Neutrophil (primary cell): ENCODE measurements at regions not wholly inside any gene's neighbourhood (a gene's known extent, or its start where the extent isn't known, plus 50 kb on each side); places are given as distances from the start of the nearest gene placed in this dataset.

Source experiments
- H3K27ac ChIP-seq: fragments of 200-600 bp; sonication (generic); 2 replicates; pipeline ENCODE4 v1.5.1; 2016; ENCODE audit warnings: mild to moderate bottlenecking, moderate library complexity
- H3K27me3 ChIP-seq: fragments of 200-600 bp; sonication (generic); 2 replicates; pipeline ENCODE4 v1.6.0; 2016; ENCODE audit warnings: mild to moderate bottlenecking
- H3K36me3 ChIP-seq: fragments of 200-600 bp; sonication (generic); 2 replicates; pipeline ENCODE4 v1.5.1; 2017
- H3K4me1 ChIP-seq, 2 experiments: fragments of 200-600 bp in 1 of 2; sonication (generic) in 1 of 2; 1 replicate in 1 of 2; 2 replicates in 1 of 2; pipeline versions ENCODE4 v1.5.1 to v1.6.1; 2013 to 2016; ENCODE audit warnings: low read depth in 1 of 2, low read length in 1 of 2, mild to moderate bottlenecking in 1 of 2, moderate library complexity in 1 of 2; ENCODE audit not compliant: control insufficient read depth in 1 of 2, insufficient read depth in 1 of 2
- H3K4me3 ChIP-seq, 2 experiments: fragments of 200-600 bp in 1 of 2; sonication (generic) in 1 of 2; 1 replicate in 1 of 2; 2 replicates in 1 of 2; pipeline ENCODE4 v1.5.1; 2013 to 2016; ENCODE audit warnings: low read depth in 1 of 2, low read length in 1 of 2, mild to moderate bottlenecking in 1 of 2, moderate library complexity in 1 of 2
- H3K9me3 ChIP-seq: fragments of 200-600 bp; sonication (generic); 2 replicates; pipeline ENCODE4 v1.5.1; 2016
- TF ChIP-seq, protein P1 (sequence below): fragments of 200-600 bp; sonication (generic); IDR thresholded peaks from 2 replicates; pipeline ENCODE4 v1.5.1; 2016; ENCODE audit warnings: antibody characterized with exemption

GRCh38 chr2:3102081-3102921 lies 275.3 kb downstream of the EIPR1 start:
- Histone ChIP-seq H3K27ac (no peak overlapping the region), H3K4me3 (no peak overlapping the region), H3K27me3 (peaks cover 54% of the 10 kb centered on the region), H3K9me3 (no peaks in the 10 kb centered on the region), H3K4me1 (peaks cover 9 to 18% of the 10 kb centered on the region in 2 experiments), H3K36me3 (no peaks in the 10 kb centered on the region)
- TF ChIP-seq, protein P1, sequence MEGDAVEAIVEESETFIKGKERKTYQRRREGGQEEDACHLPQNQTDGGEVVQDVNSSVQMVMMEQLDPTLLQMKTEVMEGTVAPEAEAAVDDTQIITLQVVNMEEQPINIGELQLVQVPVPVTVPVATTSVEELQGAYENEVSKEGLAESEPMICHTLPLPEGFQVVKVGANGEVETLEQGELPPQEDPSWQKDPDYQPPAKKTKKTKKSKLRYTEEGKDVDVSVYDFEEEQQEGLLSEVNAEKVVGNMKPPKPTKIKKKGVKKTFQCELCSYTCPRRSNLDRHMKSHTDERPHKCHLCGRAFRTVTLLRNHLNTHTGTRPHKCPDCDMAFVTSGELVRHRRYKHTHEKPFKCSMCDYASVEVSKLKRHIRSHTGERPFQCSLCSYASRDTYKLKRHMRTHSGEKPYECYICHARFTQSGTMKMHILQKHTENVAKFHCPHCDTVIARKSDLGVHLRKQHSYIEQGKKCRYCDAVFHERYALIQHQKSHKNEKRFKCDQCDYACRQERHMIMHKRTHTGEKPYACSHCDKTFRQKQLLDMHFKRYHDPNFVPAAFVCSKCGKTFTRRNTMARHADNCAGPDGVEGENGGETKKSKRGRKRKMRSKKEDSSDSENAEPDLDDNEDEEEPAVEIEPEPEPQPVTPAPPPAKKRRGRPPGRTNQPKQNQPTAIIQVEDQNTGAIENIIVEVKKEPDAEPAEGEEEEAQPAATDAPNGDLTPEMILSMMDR = no peak

DNA sequence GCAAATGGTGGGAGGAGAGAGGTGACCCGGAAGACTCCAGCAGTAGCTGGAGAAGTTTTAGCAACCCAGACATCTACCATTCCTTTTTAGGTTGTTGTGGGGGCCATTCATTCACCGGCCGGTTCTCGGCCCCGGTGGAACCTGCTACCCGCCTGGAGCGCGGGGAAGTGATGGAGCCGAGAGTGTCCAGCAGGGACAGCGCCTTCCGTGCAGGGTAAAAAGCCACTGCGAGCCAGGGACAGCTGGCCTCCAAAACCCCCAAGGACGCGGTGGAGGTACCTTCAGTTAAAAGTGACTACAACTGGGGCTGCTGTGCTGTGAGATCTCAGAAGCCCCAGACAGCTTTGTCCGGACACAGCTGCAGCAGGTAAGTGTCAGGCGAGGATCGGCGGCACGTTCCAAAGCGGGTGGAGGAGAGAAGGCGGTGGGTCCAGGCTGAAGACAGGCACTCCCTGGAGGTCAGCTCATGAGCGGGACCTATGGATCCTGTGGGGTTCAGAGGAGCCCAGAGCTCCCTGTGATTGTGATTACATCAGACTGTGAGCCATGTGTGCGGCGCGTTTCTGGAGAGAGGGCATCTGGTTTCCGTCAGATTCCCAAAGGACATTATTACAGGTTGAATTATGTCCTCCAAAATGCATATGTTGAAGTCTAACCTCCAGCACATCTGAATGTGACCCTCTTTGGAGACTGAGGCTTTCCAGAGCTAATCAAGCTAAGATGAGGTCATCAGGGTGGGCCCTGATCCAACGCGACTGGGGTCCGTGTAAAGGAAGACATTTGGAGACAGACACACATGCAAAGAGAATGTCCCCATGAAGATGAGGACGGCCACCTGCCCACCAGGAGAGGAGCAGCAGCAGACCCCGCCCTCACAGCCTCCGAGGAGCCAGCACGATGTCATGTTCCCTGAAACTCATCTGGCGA lies 276.3 kb downstream of the EIPR1 start:
- Histone ChIP-seq H3K27ac (no peak overlapping the region), H3K36me3 (no peaks in the 10 kb centered on the region), H3K4me3 (no peak overlapping the region), H3K27me3 (peaks cover 54% of the 10 kb centered on the region), H3K4me1 (peaks cover 9 to 18% of the 10 kb centered on the region in 2 experiments), H3K9me3 (no peaks in the 10 kb centered on the region)
- TF ChIP-seq, protein P1 = no peak

GRCh38 chr2:3100386-3100785 lies 277.2 kb downstream of the EIPR1 start:
- peaks cover 49% of the 10 kb centered on the region for H3K27me3 ChIP-seq

GRCh38 chr2:3099860-3100234 lies 277.8 kb downstream of the EIPR1 start:
- peaks cover 48% of the 10 kb centered on the region for H3K27me3 ChIP-seq
- H3K27ac ChIP-seq = no peak overlapping the region
- H3K4me3 ChIP-seq = no peak overlapping the region
- no peaks in the 10 kb centered on the region for H3K9me3 ChIP-seq
- TF ChIP-seq, protein P1 = no peak
- H3K36me3 ChIP-seq = no peaks in the 10 kb centered on the region
- H3K4me1 ChIP-seq = peaks cover 9 to 18% of the 10 kb centered on the region in 2 experiments

More at GRCh38 chr2:3100386-3100785, 277.2 kb downstream of the EIPR1 start:
- Histone ChIP-seq H3K4me1 (peaks cover 9 to 18% of the 10 kb centered on the region in 2 experiments), H3K4me3 (no peak overlapping the region), H3K36me3 (no peaks in the 10 kb centered on the region), H3K9me3 (no peaks in the 10 kb centered on the region), H3K27ac (peak overlapping the region; percentile 6)
- TF ChIP-seq, protein P1 = no peak

DNA sequence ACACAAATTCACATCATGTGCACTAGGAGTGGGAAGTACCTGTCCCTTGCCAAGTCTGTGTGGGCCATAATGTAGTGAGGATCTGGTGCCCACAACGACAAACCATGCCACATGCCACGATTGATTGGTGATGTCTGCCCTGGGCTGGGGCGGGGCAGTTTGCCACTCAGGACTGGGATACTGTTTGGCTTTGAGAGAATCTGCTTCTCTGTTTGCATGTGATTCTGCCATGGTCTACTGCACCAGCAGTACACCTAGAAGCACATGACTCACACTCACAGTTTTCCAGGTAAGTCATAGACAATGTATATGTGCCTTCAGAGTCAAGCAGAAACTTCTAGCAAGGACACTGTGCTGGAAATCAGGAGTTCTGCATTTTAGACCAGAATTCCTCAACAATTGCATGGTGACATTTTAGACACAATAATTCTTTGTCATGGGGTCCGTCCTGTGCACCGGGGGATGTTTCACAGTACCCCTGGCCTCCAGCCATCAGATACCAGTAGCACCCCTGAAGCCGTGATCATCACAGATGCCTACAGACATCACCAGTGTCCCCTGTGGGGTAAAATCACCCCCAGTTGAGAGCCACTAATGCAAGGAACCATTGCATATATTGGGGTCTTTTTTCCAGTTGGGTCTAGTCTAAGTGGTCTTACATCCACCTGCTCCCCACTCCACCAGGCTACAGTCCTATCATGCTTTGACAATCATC lies 278.3 kb downstream of the EIPR1 start:
- Histone ChIP-seq H3K27ac (no peak overlapping the region), H3K4me1 (peaks cover 9 to 18% of the 10 kb centered on the region in 2 experiments), H3K27me3 (peaks cover 47% of the 10 kb centered on the region), H3K36me3 (no peaks in the 10 kb centered on the region), H3K9me3 (no peaks in the 10 kb centered on the region), H3K4me3 (no peak overlapping the region)
- TF ChIP-seq, protein P1 = no peak
